Lung (tissue), 11 donors: ENCODE measurements at regions not wholly inside any gene's neighbourhood (a gene's known extent, or its start where the extent isn't known, plus 50 kb on each side); places are given as distances from the start of the nearest gene placed in this dataset.

Source experiments
- ATAC-seq: fragments of 200-7000 bp; cut with Tn5 transposase; one replicate; pipeline ENCODE4 v1.9.1; 2020; ENCODE audit warnings: moderate number of reproducible peaks; ENCODE audit not compliant: insufficient read depth, low FRiP score
- DNase-seq, 3 donors: peaks; one replicate each; pipeline ENCODE4 v3.0.0-alpha.2; 2013 to 2017
- H3K27ac ChIP-seq, 2 donors: one replicate each; pipeline ENCODE4 v1.5.1; 2013; ENCODE audit warnings: mild to moderate bottlenecking in 2 of 2, moderate library complexity in 2 of 2, control low read depth in 1 of 2, inconsistent platforms in 1 of 2, low read depth in 1 of 2, low read length in 1 of 2
- H3K27me3 ChIP-seq, 3 donors: one replicate each; pipeline ENCODE4 v1.5.1; 2013; ENCODE audit warnings: low read length in 2 of 3; ENCODE audit not compliant: control insufficient read depth in 3 of 3, insufficient read depth in 3 of 3
- H3K36me3 ChIP-seq, 4 donors: one replicate each; pipeline ENCODE4 v1.5.1; 2013; ENCODE audit warnings: low read length in 4 of 4, mild to moderate bottlenecking in 1 of 4, moderate library complexity in 1 of 4; ENCODE audit not compliant: control insufficient read depth in 4 of 4, insufficient read depth in 4 of 4
- H3K4me1 ChIP-seq, 5 donors: one replicate each; pipeline ENCODE4 v1.5.1; 2013; ENCODE audit warnings: low read length in 5 of 5, mild to moderate bottlenecking in 2 of 5, moderate library complexity in 1 of 5; ENCODE audit not compliant: control insufficient read depth in 5 of 5, insufficient read depth in 5 of 5
- H3K4me3 ChIP-seq: one replicate; pipeline ENCODE4 v1.5.1; 2013; ENCODE audit warnings: mild to moderate bottlenecking, control low read depth, moderate library complexity
- H3K9ac ChIP-seq, 2 donors: one replicate each; pipeline ENCODE4 v1.5.1; 2013; ENCODE audit warnings: low read length in 2 of 2, control low read depth in 1 of 2; ENCODE audit not compliant: insufficient read depth in 1 of 2
- H3K9me3 ChIP-seq, 4 donors: one replicate each; pipeline ENCODE4 v1.5.1; 2013; ENCODE audit warnings: low read length in 3 of 4, mild to moderate bottlenecking in 1 of 4, moderate library complexity in 1 of 4; ENCODE audit not compliant: control insufficient read depth in 4 of 4, insufficient read depth in 3 of 4
- WGBS, 2 donors: extraction: QIAGEN DNeasy Blood & Tissue Kit; methylation state at CpG; one replicate each; pipeline ENCODE4 v1.1.7; 2013; 5-methylcytosine and 5-hydroxymethylcytosine counted together
- TF ChIP-seq, protein P1 (sequence below): IDR thresholded peaks from 2 replicates; pipeline ENCODE4 v1.5.1; 2012; ENCODE audit warnings: mild to moderate bottlenecking; ENCODE audit errors: control extremely low read depth, extremely low read depth
- donor health status: control.
- donor health status: control.
- donor health status: Bipolar disorder and iron deficiency.
- donor health status: healthy.
- donor health status: DM: yes; HTN: yes; CAD: no.

DNA sequence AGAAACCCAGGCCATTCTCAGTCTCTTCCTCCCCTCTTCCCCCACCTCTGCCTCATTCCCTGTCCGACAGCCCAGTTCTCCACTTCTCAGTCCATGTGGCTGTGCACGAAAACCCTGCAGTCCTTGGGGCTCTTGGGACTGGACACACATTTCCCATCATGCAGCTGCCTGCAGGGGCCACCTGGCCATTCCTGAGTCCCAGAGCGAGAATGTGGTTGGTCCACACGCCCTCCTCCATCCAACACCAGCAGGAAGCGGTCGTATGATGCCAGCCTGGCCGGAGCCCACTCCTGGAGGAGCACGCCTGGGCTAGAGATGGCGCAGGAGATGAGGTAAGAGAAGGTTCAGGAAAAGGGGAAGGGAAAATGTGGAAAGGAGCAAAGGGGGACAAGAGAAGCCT is 222.5 kb downstream of the USP6NL start:
- H3K27ac ChIP-seq: no peak overlapping the region
- H3K9ac ChIP-seq: no peak overlapping the region
- H3K4me3 ChIP-seq: no peak overlapping the region
- TF ChIP-seq, protein P1, sequence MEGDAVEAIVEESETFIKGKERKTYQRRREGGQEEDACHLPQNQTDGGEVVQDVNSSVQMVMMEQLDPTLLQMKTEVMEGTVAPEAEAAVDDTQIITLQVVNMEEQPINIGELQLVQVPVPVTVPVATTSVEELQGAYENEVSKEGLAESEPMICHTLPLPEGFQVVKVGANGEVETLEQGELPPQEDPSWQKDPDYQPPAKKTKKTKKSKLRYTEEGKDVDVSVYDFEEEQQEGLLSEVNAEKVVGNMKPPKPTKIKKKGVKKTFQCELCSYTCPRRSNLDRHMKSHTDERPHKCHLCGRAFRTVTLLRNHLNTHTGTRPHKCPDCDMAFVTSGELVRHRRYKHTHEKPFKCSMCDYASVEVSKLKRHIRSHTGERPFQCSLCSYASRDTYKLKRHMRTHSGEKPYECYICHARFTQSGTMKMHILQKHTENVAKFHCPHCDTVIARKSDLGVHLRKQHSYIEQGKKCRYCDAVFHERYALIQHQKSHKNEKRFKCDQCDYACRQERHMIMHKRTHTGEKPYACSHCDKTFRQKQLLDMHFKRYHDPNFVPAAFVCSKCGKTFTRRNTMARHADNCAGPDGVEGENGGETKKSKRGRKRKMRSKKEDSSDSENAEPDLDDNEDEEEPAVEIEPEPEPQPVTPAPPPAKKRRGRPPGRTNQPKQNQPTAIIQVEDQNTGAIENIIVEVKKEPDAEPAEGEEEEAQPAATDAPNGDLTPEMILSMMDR: no peak
- no peaks in the 10 kb centered on the region for H3K4me1 ChIP-seq
- H3K27me3 ChIP-seq: no peaks in the 10 kb centered on the region
- H3K9me3 ChIP-seq: peaks cover 0 to 2% (median 0%) of the 10 kb centered on the region in 4 donors
- DNase-seq (no peak), ATAC-seq (no peak)
- H3K36me3 ChIP-seq: no peaks in the 10 kb centered on the region
- 77 to 78% methylated on average over 9 of the region's 9 CpGs for WGBS, 2 donors

GRCh38 chr10:11387551-11388222 is 223.8 kb downstream of the USP6NL start:
- no peak overlapping the region for H3K27ac ChIP-seq
- H3K4me3 ChIP-seq: no peak overlapping the region
- WGBS, 2 donors: 87 to 90% methylated on average over 10 of the region's 10 CpGs
- DNase-seq (no peak), ATAC-seq (no peak)
- H3K27me3 ChIP-seq: no peaks in the 10 kb centered on the region
- no peaks in the 10 kb centered on the region for H3K4me1 ChIP-seq
- TF ChIP-seq, protein P1: no peak
- H3K36me3 ChIP-seq: no peaks in the 10 kb centered on the region
- peaks cover 0 to 2% (median 0%) of the 10 kb centered on the region in 4 donors for H3K9me3 ChIP-seq
- H3K9ac ChIP-seq: no peak overlapping the region

GRCh38 chr10:11387044-11387443 is 224.4 kb downstream of the USP6NL start:
- no peak for DNase-seq

More at GRCh38 chr10:11387044-11387443, 224.4 kb downstream of the USP6NL start:
- Histone ChIP-seq H3K9me3 (peaks cover 0 to 2% (median 0%) of the 10 kb centered on the region in 4 donors), H3K27me3 (no peaks in the 10 kb centered on the region), H3K27ac (no peak overlapping the region), H3K9ac (no peak overlapping the region), H3K4me1 (no peaks in the 10 kb centered on the region), H3K36me3 (no peaks in the 10 kb centered on the region), H3K4me3 (no peak overlapping the region)
- TF ChIP-seq, protein P1: no peak
- WGBS, 2 donors: 81 to 89% methylated on average over 9 of the region's 9 CpGs
- ATAC-seq: no peak
